GM23338 (cell line): ENCODE measurements at regions not wholly inside any gene's neighbourhood (a gene's known extent, or its start where the extent isn't known, plus 50 kb on each side); places are given as distances from the start of the nearest gene placed in this dataset.

ENCODE experiments used
- CREB1 ChIP-seq: fragments of 250-450 bp; sonication (Bioruptor Pico); IDR thresholded peaks from 2 replicates; pipeline ENCODE4 v1.5.0; 2020; ENCODE audit warnings: low read depth, mild to moderate bottlenecking, moderate library complexity
- EZH2 ChIP-seq: fragments of 200-600 bp; sonication (generic); IDR thresholded peaks from one replicate; pipeline ENCODE4 v1.8.0; 2017; ENCODE audit warnings: antibody characterized with exemption, mild to moderate bottlenecking, low read depth; ENCODE audit not compliant: unreplicated experiment
- EZH2phosphoT487 ChIP-seq: fragments of 200-600 bp; sonication (generic); IDR thresholded peaks from one replicate; pipeline ENCODE4 v1.8.1; 2018; ENCODE audit warnings: antibody characterized with exemption; ENCODE audit not compliant: unreplicated experiment
- JUNB ChIP-seq: IDR thresholded peaks from one replicate; pipeline ENCODE4 v1.6.1; 2016; ENCODE audit warnings: antibody characterized with exemption; ENCODE audit not compliant: unreplicated experiment
- NANOG ChIP-seq: IDR thresholded peaks from 2 replicates; pipeline ENCODE4 v1.6.1; 2016; ENCODE audit warnings: antibody characterized with exemption, borderline replicate concordance
- POLR2AphosphoS5 ChIP-seq: IDR thresholded peaks from 2 replicates; pipeline ENCODE4 v1.6.1; 2016; ENCODE audit warnings: antibody characterized with exemption, low read depth
- STAT1 ChIP-seq: IDR thresholded peaks from one replicate; pipeline ENCODE4 v1.6.1; 2016; ENCODE audit warnings: antibody characterized with exemption; ENCODE audit not compliant: unreplicated experiment
- ZNF331 ChIP-seq: fragments of 250-450 bp; sonication (Bioruptor Pico); IDR thresholded peaks from 2 replicates; pipeline ENCODE4 v1.5.0; 2020; ENCODE audit warnings: low read depth, mild to moderate bottlenecking, moderate library complexity
- TF ChIP-seq, protein P1 (sequence below), 2 experiments: fragments of 200-600 bp in 1 of 2; sonication (generic) in 1 of 2; conservative IDR thresholded peaks; 2 replicates each; pipeline versions ENCODE4 v1.5.1 to v1.6.1; 2016 to 2017; ENCODE audit warnings: antibody characterized with exemption in 2 of 2, low read depth in 2 of 2, mild to moderate bottlenecking in 2 of 2, moderate library complexity in 1 of 2
- TF ChIP-seq, protein P2 (sequence below): IDR thresholded peaks from one replicate; pipeline ENCODE4 v1.6.1; 2018; ENCODE audit warnings: antibody characterized with exemption; ENCODE audit not compliant: unreplicated experiment
- TF ChIP-seq, protein P3 (sequence below): IDR thresholded peaks from 2 replicates; pipeline ENCODE4 v1.6.1; 2016; ENCODE audit warnings: antibody characterized with exemption
- TF ChIP-seq, protein P4 (sequence below): fragments of 250-450 bp; sonication (Bioruptor Pico); IDR thresholded peaks from 2 replicates; pipeline ENCODE4 v1.5.0; 2020; ENCODE audit warnings: mild to moderate bottlenecking, moderate library complexity

DNA sequence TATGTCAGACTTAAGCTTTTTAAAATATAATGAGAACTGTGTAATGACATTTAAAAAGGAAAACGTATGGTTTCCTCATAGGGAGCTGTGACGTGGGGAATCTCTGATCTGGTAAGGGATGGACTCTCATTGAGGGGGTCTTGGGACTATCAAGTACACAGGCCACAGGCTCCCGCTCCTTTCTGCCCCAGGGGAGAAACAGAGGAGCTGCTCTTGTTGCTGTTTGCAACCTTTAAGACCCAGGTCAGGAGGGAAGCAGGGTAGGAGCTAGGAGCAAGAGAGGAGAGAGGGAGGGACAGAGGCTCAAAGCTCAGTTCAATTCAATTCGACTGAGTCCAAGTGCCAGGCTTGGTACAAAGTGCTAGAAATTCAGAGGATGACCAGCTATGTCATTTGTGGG lies 185.1 kb upstream of the CSF3R start:
- TF ChIP-seq, protein P1, sequence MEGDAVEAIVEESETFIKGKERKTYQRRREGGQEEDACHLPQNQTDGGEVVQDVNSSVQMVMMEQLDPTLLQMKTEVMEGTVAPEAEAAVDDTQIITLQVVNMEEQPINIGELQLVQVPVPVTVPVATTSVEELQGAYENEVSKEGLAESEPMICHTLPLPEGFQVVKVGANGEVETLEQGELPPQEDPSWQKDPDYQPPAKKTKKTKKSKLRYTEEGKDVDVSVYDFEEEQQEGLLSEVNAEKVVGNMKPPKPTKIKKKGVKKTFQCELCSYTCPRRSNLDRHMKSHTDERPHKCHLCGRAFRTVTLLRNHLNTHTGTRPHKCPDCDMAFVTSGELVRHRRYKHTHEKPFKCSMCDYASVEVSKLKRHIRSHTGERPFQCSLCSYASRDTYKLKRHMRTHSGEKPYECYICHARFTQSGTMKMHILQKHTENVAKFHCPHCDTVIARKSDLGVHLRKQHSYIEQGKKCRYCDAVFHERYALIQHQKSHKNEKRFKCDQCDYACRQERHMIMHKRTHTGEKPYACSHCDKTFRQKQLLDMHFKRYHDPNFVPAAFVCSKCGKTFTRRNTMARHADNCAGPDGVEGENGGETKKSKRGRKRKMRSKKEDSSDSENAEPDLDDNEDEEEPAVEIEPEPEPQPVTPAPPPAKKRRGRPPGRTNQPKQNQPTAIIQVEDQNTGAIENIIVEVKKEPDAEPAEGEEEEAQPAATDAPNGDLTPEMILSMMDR (conservative IDR thresholded peaks at IDR 0.05; ENCODE audit: low read depth in 2 of 2), result no peak
- TF ChIP-seq, protein P2, sequence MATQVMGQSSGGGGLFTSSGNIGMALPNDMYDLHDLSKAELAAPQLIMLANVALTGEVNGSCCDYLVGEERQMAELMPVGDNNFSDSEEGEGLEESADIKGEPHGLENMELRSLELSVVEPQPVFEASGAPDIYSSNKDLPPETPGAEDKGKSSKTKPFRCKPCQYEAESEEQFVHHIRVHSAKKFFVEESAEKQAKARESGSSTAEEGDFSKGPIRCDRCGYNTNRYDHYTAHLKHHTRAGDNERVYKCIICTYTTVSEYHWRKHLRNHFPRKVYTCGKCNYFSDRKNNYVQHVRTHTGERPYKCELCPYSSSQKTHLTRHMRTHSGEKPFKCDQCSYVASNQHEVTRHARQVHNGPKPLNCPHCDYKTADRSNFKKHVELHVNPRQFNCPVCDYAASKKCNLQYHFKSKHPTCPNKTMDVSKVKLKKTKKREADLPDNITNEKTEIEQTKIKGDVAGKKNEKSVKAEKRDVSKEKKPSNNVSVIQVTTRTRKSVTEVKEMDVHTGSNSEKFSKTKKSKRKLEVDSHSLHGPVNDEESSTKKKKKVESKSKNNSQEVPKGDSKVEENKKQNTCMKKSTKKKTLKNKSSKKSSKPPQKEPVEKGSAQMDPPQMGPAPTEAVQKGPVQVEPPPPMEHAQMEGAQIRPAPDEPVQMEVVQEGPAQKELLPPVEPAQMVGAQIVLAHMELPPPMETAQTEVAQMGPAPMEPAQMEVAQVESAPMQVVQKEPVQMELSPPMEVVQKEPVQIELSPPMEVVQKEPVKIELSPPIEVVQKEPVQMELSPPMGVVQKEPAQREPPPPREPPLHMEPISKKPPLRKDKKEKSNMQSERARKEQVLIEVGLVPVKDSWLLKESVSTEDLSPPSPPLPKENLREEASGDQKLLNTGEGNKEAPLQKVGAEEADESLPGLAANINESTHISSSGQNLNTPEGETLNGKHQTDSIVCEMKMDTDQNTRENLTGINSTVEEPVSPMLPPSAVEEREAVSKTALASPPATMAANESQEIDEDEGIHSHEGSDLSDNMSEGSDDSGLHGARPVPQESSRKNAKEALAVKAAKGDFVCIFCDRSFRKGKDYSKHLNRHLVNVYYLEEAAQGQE, result no peak
- TF ChIP-seq EZH2, result no peak
- no peak for TF ChIP-seq CREB1 (CRISPR knock-in tag)
- TF ChIP-seq EZH2phosphoT487, result no peak
- no peak for TF ChIP-seq POLR2AphosphoS5
- TF ChIP-seq, protein P3, sequence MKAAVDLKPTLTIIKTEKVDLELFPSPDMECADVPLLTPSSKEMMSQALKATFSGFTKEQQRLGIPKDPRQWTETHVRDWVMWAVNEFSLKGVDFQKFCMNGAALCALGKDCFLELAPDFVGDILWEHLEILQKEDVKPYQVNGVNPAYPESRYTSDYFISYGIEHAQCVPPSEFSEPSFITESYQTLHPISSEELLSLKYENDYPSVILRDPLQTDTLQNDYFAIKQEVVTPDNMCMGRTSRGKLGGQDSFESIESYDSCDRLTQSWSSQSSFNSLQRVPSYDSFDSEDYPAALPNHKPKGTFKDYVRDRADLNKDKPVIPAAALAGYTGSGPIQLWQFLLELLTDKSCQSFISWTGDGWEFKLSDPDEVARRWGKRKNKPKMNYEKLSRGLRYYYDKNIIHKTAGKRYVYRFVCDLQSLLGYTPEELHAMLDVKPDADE, result no peak
- TF ChIP-seq, protein P4, sequence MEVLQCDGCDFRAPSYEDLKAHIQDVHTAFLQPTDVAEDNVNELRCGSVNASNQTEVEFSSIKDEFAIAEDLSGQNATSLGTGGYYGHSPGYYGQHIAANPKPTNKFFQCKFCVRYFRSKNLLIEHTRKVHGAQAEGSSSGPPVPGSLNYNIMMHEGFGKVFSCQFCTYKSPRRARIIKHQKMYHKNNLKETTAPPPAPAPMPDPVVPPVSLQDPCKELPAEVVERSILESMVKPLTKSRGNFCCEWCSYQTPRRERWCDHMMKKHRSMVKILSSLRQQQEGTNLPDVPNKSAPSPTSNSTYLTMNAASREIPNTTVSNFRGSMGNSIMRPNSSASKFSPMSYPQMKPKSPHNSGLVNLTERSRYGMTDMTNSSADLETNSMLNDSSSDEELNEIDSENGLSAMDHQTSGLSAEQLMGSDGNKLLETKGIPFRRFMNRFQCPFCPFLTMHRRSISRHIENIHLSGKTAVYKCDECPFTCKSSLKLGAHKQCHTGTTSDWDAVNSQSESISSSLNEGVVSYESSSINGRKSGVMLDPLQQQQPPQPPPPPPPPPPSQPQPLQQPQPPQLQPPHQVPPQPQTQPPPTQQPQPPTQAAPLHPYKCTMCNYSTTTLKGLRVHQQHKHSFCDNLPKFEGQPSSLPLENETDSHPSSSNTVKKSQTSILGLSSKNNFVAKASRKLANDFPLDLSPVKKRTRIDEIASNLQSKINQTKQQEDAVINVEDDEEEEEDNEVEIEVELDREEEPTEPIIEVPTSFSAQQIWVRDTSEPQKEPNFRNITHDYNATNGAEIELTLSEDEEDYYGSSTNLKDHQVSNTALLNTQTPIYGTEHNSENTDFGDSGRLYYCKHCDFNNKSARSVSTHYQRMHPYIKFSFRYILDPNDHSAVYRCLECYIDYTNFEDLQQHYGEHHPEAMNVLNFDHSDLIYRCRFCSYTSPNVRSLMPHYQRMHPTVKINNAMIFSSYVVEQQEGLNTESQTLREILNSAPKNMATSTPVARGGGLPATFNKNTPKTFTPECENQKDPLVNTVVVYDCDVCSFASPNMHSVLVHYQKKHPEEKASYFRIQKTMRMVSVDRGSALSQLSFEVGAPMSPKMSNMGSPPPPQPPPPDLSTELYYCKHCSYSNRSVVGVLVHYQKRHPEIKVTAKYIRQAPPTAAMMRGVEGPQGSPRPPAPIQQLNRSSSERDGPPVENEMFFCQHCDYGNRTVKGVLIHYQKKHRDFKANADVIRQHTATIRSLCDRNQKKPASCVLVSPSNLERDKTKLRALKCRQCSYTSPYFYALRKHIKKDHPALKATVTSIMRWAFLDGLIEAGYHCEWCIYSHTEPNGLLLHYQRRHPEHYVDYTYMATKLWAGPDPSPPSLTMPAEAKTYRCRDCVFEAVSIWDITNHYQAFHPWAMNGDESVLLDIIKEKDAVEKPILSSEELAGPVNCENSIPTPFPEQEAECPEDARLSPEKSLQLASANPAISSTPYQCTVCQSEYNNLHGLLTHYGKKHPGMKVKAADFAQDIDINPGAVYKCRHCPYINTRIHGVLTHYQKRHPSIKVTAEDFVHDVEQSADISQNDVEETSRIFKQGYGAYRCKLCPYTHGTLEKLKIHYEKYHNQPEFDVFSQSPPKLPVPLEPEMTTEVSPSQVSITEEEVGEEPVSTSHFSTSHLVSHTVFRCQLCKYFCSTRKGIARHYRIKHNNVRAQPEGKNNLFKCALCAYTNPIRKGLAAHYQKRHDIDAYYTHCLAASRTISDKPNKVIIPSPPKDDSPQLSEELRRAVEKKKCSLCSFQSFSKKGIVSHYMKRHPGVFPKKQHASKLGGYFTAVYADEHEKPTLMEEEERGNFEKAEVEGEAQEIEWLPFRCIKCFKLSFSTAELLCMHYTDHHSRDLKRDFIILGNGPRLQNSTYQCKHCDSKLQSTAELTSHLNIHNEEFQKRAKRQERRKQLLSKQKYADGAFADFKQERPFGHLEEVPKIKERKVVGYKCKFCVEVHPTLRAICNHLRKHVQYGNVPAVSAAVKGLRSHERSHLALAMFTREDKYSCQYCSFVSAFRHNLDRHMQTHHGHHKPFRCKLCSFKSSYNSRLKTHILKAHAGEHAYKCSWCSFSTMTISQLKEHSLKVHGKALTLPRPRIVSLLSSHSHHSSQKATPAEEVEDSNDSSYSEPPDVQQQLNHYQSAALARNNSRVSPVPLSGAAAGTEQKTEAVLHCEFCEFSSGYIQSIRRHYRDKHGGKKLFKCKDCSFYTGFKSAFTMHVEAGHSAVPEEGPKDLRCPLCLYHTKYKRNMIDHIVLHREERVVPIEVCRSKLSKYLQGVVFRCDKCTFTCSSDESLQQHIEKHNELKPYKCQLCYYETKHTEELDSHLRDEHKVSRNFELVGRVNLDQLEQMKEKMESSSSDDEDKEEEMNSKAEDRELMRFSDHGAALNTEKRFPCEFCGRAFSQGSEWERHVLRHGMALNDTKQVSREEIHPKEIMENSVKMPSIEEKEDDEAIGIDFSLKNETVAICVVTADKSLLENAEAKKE, result no peak
- no peak for TF ChIP-seq STAT1
- no peak for TF ChIP-seq JUNB
- TF ChIP-seq ZNF331 (CRISPR knock-in tag), result no peak
- TF ChIP-seq NANOG, result no peak
